GM18507 (cell line): ENCODE measurements at regions not wholly inside any gene's neighbourhood (a gene's known extent, or its start where the extent isn't known, plus 50 kb on each side); places are given as distances from the start of the nearest gene placed in this dataset.

Experiments used
- DNase-seq: peaks from one replicate; pipeline ENCODE4 v3.0.0; 2011; ENCODE audit warnings: low read depth; ENCODE audit not compliant: insufficient read length; ENCODE audit errors: extremely low spot score
- FAIRE-seq: peaks from 2 replicates; lab custom pipeline; 2011; peaks lifted over from hg19 to GRCh38; lab: Jason Lieb, UNC

DNA sequence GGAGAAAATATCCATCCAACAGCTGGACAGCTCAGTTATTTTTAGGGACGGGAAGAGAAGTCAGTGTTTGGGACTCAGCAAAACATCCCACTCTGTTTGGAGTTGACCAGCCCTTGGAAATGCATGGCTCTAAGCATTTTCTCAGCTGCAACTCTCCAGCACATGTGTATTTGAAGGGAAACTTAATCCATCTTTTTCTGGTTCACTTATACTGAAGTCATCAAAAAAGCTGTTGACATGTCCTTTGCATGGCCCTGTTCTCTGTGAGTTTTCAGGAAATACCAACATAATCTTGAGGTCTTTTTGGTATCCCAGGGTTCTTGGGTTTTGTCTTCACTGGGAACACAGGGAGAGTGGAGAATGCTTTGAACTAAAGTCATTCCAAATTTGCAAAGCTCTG is 91.9 kb upstream of the CELF4 start:
- no peak for DNase-seq
- FAIRE-seq: no peak

DNA sequence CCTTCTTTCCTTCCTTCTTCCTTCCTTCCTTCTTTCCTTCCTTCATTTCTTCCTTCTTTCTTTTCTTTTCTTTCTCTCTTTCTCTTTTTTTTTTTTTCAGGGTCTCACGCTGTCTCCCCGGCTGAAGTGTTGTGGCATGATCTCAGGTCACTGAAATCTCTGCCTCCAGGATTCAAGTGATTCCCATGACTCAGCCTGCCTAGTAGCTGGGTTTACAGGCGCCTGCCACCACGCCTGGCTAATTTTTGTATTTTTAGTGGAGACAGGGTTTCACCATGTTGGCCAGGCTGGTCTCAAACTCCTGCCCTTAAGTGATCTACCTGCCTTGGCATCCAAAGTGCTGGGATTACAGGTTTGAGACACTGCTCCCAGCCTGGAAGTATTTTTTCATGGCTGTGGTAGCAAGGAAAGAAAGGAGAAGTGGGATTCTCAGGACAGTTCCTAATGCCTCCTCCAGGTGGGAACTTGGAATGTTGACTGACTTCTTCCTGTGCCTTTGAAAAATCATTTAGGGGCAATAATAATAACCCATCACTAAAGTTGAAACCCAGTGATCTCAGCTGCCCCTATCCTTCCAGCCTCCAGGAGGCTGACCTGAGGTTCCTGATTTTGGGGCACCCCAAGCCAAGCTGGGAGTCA is 89.3 kb upstream of the CELF4 start:
- FAIRE-seq (no peak), DNase-seq (no peak)

DNA sequence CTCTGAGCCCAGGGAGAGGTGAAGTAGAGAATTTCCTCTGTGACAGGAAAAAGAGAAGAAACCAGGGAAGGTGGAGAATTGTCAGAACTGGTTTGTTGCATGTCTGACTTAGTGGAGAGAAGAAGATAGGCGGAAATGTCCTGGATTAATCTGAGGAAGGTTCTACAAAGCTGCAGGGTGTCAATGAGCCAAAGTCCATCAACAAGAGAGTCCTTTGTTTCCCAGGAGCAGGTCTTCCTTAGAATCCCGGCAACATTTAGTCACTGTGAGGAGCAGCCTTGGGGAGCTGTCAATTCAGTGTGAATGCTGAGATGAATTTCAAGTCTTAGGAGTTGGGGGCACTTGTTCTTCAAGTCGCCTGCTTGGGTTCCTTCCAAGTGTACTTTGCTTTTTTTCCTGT is 88.4 kb upstream of the CELF4 start:
- FAIRE-seq (no peak), DNase-seq (no peak)

DNA sequence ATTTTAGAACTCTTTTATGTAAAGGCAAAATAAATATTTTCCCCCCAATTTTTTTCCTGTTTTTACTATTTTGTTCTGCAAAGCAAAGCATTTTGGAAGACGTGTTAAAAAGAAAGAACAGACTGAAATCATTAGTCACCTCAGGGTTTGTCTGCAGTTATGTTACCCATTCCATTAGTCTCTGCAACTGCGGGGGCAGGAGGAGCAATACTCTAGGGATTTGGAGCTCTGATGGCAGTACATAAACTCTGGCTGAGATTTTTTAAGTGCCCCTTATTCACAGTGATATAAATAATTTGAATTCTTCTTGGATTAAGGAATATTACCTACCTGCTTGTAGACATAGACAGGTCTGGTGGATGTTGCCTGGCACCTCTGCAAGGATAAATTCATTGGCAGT is 88.0 kb upstream of the CELF4 start:
- DNase-seq (no peak), FAIRE-seq (no peak)

DNA sequence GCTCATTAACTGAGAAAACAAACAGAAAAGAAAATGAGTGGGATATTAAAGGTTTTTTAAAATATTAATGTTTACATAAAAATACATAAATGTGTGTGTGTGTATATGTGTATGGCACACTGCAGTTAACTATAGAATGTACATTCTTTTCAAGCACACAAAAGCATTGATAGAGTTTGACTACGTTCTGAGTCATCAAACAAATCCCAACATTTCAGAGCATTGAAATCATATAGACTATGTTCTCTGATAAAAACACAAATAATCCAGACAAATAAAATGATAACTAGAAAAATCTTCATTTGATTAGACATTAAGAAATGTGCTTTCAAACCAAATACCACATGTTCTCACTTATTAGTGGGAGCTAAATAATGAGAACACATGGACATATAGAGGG is 84.3 kb upstream of the CELF4 start:
- FAIRE-seq (no peak), DNase-seq (no peak)

DNA sequence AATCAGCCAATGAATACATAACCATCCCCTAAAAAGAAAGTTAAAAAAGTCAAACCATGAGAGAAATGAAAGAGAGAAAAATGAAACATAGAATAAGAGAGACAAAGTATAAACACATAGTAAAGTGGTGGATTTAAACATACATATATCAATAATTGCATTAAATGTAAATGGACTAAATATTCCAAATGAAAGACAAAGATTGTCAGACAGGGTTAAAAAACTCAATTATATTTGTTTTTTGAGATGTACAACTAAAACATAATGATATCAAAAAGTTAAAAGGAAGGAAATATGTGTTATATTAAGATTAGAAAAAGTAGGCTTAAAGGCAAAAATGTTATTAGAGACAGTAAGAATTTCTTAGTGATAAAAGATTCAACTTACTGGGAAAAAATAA is 83.8 kb upstream of the CELF4 start:
- FAIRE-seq (no peak), DNase-seq (no peak)

DNA sequence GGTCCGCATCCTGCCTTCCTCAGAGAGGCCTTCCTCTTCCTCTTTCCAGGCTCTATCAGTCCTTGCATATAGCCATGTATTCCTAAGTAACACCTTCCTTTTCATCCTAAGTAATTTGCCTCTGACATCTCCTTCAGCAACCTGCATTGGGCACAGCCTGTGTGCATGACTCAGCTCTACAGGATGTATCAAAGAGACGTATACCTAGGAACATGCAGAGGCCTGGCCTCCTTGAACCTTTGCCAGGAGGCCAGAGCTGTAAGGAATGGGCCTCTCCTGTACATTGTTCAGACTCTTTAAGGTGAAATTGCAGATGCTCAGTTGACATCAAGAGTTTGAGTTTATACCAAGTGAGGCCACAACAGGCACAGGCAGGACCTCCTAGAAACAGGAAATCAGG is 76.0 kb upstream of the CELF4 start:
- FAIRE-seq: no peak

DNA sequence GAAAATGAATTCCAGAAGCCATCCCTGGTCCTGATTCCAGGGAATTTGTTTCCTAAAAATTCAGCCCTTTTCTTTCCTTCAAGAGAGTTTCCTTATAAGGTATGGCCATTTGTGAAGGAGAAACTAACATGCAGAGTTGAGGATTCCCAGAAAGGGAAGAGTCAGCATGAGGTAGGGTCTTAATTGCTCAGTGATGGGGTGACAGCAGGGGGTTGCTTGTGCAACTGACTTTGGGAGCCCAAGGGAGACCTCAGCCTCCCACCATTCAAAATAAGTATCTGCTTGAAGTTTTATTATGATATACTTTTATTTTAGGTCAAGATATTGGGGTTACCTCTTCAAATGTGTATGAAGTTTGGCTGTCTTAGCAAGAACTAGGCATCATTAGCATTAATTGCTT is 74.9 kb upstream of the CELF4 start:
- DNase-seq: no peak
- no peak for FAIRE-seq

More for the DNA sequence above, 76.0 kb upstream of the CELF4 start:
- no peak for DNase-seq

DNA sequence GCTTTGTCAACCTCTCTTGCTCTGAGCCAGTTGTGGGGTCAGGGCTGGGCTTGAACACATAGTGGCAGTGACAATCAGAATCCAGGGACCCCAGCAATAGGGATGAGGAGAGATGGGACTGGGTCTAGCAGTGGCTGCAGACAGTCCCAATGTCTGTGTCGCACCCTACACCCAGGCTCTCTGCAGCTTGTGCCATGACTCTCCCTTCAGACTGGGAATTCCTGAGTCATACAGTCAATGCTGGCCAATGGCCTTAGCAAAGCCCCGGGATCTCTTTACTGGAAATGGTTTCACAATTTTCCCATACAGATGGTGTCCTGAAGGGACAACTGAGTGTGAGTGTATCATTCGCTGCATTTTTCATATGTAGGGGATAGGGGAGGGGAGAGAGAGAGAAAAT is 74.2 kb upstream of the CELF4 start:
- DNase-seq (no peak), FAIRE-seq (no peak)

DNA sequence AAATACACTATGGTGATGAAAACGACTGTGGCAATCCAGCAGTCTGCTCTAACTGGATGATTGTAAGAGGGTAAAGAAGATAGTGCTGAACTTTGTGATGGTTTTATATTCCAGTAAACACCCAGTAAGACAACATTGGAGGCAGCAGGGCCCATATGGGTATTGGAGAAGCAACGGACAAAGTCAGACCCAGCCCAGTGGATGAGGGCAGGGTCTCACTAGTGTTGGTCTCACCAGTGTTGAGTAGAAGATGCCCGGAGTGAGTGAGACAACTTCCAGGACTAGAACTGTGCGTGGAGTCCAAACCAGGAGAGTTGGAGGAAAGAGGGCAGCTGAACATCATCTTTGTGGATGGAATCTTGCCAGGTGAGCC is 71.9 kb upstream of the CELF4 start:
- FAIRE-seq: no peak
- no peak for DNase-seq

DNA sequence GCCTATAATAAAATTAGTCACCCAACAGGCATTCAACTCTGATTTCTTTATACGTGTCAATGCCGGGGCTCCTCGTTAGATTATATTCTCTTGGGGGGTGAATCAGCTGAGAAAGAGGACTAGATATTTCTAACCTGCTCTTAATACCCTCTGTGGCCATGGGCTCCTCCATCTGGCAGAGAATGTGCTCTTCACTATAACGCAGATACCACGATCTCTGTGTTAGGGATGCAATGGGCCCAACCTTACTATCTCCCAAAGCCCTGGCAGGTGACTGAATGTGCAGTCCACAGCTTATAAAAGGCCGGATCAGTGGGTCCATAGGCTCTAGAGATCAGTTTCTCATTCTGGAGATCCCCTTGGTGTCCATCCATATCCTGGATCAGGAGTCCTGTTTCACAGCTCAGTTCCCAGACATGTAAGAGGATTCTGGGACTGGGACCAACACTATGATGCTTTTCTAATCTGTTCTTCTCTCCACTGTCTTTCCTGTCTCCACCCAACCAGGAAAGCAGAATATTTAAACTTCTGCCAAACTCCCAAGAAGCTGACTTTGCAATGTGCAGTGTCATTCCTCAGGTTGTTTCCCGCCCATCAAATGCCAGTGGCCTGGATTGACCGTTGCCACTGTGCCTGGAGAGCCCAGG is 71.4 kb upstream of the CELF4 start:
- DNase-seq (no peak), FAIRE-seq (no peak)

DNA sequence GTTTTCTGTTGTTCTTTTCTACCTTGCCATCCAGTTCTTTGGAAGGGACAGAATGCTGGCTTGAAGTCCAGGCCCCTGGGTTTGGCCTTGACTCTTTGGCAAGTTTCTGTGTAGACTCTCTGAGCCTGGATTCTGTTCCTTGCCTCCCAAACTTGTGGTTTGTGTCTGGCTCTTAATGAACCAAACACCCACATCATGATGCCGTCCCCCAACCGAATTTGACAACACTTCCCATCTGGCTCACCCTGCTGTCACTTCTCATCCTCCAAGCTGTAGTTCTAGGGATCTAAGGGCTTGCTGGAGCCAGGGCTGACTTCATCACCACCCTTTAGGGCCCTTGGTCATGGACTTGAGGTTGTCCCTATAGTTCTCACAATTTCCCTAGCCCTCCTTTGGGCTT is 68.9 kb upstream of the CELF4 start:
- DNase-seq (no peak), FAIRE-seq (no peak)

DNA sequence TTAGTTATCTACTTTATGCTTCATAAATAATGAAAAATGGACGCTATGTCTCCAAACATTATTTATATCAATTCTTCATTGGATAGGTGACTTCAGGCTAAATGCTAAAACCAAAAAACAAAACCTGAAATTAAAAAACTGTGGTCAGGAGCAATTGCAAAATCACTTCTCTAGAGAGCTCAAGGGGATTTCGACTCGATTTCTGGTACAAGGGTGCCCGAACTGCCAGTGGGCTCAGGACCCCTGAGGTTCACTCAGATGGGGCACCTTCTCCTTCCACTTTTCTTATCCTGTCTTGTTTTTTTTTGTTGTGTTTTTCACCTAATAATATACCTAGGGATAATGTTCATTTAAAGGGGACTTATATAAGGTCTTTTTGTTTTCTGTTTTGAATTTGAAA is 65.8 kb upstream of the CELF4 start:
- FAIRE-seq: no peak
- DNase-seq: no peak

DNA sequence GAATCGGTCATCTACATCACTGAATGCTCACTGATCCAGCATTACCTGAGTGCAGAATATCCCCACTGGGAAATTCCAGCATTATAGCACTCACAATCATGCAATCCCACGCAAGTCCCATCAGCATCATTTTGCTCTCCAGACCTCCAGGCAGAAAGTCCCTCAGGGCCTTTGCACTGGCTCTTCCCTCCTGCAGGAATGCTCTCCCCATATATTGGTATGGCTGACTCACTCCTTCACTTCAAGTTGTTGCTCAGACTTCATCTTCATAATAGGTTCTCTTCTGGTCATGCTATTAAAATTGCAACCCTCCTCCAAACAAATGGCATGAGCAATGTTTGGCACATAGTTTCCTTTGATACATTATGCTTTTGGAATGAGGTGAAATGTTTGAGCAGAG is 64.7 kb upstream of the CELF4 start:
- no peak for FAIRE-seq

DNA sequence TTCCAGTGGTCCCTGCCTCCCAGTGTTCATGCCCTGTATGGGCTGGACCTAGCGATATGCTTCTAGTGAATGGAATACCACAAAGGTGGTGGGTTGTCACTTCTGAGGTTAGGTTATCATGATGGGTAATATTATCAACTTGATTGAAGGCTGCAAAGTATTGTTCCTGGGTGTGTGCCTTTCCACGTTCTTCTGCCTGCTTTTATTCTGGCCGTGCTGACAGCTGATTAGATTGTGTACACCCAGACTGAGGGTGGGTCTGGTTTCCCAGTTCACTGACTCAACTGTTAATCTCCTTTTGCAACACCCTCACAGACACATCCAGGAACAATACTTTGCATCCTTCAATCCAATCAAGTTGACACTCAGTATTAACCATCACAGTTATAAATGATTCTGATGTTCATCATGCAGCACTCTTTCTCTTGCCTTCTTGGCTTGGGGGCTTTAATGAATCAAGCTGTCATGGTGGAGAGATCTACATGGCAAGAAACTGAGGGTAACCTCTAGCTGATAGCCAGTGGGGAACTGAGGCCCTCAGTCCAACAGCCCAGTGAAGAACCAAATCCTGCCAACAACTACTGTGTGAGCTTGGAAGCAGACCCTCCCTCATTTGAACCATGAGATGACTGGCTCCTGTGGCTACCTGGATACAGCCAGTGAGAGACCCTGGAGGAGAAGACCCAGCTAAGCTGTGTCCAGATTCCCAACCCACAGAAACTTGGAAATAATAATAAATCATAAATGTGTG is 63.0 kb upstream of the CELF4 start:
- DNase-seq (no peak), FAIRE-seq (no peak)

More for the DNA sequence above, 64.7 kb upstream of the CELF4 start:
- DNase-seq: no peak

DNA sequence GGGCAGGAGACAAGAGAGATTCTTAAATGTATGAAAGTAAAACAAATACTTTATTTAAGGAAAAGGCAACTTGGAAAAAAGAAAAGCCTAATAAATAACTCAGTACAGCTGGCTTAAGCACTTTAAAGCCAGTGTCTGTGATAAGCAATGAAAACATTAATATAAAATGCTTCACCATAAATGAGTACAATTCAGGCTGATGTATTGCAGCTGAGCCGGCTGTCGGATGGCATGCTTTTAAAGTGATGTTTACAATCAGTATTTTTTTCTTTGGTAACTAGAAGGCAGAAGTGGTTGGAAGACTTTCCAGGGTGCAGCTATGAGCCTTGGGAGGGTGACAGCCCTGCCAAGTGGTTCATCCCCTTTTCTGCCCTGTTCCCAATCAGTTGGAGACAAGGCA is 58.7 kb upstream of the CELF4 start:
- no peak for DNase-seq
- no peak for FAIRE-seq

DNA sequence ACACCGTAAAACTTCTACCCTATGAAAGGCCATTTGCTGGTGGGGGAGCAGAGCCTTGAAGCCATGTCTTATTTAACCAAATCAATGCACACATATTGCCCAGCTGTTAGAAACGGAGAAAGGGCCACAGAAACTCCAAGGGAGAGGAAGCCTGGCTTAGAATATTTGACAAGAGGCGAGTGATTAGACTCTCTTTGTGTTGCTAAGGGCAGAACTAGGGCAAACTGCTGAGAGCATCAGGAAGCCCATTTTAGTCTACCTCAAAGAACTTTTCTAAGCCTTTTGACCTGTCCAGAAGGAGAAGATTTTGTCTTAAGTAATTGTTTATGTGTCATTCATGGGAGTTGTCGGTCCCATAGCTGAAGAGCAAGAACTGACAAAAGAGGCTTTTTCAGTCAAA is 54.4 kb upstream of the CELF4 start:
- FAIRE-seq (no peak), DNase-seq (no peak)

DNA sequence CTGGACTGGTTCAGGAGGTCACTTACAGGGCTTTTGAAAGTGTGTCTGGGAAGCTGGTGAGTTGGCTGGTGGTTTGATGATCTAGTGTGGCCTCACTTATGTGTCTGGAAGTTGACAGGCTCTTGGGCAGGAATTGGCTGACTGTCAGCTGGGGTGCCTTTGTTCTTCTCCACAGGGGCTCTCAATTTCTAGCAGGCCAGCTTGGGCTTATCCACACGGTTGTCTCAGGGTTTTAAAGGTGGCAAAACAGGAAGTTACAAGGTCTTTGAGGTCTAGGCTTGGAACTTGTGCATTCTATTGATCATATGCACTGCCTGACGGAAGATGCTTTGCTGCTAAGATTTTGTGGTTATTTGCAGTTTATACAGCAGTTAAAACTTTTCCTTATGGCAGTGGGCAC is 52.0 kb upstream of the CELF4 start:
- DNase-seq: no peak
- no peak for FAIRE-seq
